ENCODE measurements at regions not wholly inside any gene's neighbourhood (a gene's known extent, or its start where the extent isn't known, plus 50 kb on each side); places are given as distances from the start of the nearest gene placed in this dataset.

- TF ChIP-seq FOXP2 (optimal IDR thresholded peaks at IDR 0.05; ENCODE audit: borderline replicate concordance, extremely low read depth, extremely low read length, insufficient read depth) (no peak), SIN3A (IDR thresholded peaks at IDR 0.05; ENCODE audit: borderline replicate concordance, insufficient read depth, low read length) (no peak), REST (IDR thresholded peaks at IDR 0.05; ENCODE audit: insufficient read depth in 1 of 2, low read depth in 2 of 2, low read length in 2 of 2) (no peak), TAF1 (IDR thresholded peaks at IDR 0.05; ENCODE audit: borderline replicate concordance, insufficient read depth, low read length) (no peak), POLR2AphosphoS5 (IDR thresholded peaks at IDR 0.05; ENCODE audit: low read depth, low read length) (no peak)
Measured at GRCh38 chr2:114274957-114275356, 167.5 kb upstream of the DPP10 start.

- TF ChIP-seq REST (IDR thresholded peaks at IDR 0.05; ENCODE audit: insufficient read depth in 1 of 2, low read depth in 2 of 2, low read length in 2 of 2) (no peak), POLR2AphosphoS5 (IDR thresholded peaks at IDR 0.05; ENCODE audit: low read depth, low read length) (no peak), TAF1 (IDR thresholded peaks at IDR 0.05; ENCODE audit: borderline replicate concordance, insufficient read depth, low read length) (no peak), SIN3A (IDR thresholded peaks at IDR 0.05; ENCODE audit: borderline replicate concordance, insufficient read depth, low read length) (no peak), FOXP2 (optimal IDR thresholded peaks at IDR 0.05; ENCODE audit: borderline replicate concordance, extremely low read depth, extremely low read length, insufficient read depth) (no peak)
Measured at GRCh38 chr2:114281188-114281587, 161.3 kb upstream of the DPP10 start.

- no peak for TF ChIP-seq FOXP2 (optimal IDR thresholded peaks at IDR 0.05; ENCODE audit: borderline replicate concordance, extremely low read depth, extremely low read length, insufficient read depth)
- no peak for TF ChIP-seq TAF1 (IDR thresholded peaks at IDR 0.05; ENCODE audit: borderline replicate concordance, insufficient read depth, low read length)
- no peak for TF ChIP-seq POLR2AphosphoS5 (IDR thresholded peaks at IDR 0.05; ENCODE audit: low read depth, low read length)
- no peak for TF ChIP-seq SIN3A (IDR thresholded peaks at IDR 0.05; ENCODE audit: borderline replicate concordance, insufficient read depth, low read length)
- TF ChIP-seq REST (IDR thresholded peaks at IDR 0.05; ENCODE audit: insufficient read depth in 1 of 2, low read depth in 2 of 2, low read length in 2 of 2), result no peak
Measured at GRCh38 chr2:114283774-114284173, 158.7 kb upstream of the DPP10 start.

GRCh38 chr2:114286438-114286837, 156.0 kb upstream of the DPP10 start:
- no peak for TF ChIP-seq FOXP2 (optimal IDR thresholded peaks at IDR 0.05; ENCODE audit: borderline replicate concordance, extremely low read depth, extremely low read length, insufficient read depth)
- no peak for TF ChIP-seq TAF1 (IDR thresholded peaks at IDR 0.05; ENCODE audit: borderline replicate concordance, insufficient read depth, low read length)
- TF ChIP-seq POLR2AphosphoS5 (IDR thresholded peaks at IDR 0.05; ENCODE audit: low read depth, low read length), result no peak
- TF ChIP-seq REST (IDR thresholded peaks at IDR 0.05; ENCODE audit: insufficient read depth in 1 of 2, low read depth in 2 of 2, low read length in 2 of 2), result no peak
- no peak for TF ChIP-seq SIN3A (IDR thresholded peaks at IDR 0.05; ENCODE audit: borderline replicate concordance, insufficient read depth, low read length)

GRCh38 chr2:114293355-114293754, 149.1 kb upstream of the DPP10 start:
- TF ChIP-seq REST (IDR thresholded peaks at IDR 0.05; ENCODE audit: insufficient read depth in 1 of 2, low read depth in 2 of 2, low read length in 2 of 2) (no peak), POLR2AphosphoS5 (IDR thresholded peaks at IDR 0.05; ENCODE audit: low read depth, low read length) (no peak), FOXP2 (optimal IDR thresholded peaks at IDR 0.05; ENCODE audit: borderline replicate concordance, extremely low read depth, extremely low read length, insufficient read depth) (no peak), SIN3A (IDR thresholded peaks at IDR 0.05; ENCODE audit: borderline replicate concordance, insufficient read depth, low read length) (no peak), TAF1 (IDR thresholded peaks at IDR 0.05; ENCODE audit: borderline replicate concordance, insufficient read depth, low read length) (no peak)
